ENCODE measurements at regions not wholly inside any gene's neighbourhood (a gene's known extent, or its start where the extent isn't known, plus 50 kb on each side); places are given as distances from the start of the nearest gene placed in this dataset.

- TF ChIP-seq ZNF8 (CRISPR knock-in tag; IDR thresholded peaks at IDR 0.05): no peak
- no peak for TF ChIP-seq ARNTL (CRISPR knock-in tag; IDR thresholded peaks at IDR 0.05; ENCODE audit: borderline replicate concordance, low read depth)
- TF ChIP-seq PATZ1 (CRISPR knock-in tag; IDR thresholded peaks at IDR 0.05; ENCODE audit: borderline replicate concordance): no peak
- TF ChIP-seq CSRNP3 (CRISPR knock-in tag; IDR thresholded peaks at IDR 0.05): no peak
- TF ChIP-seq PPARA (CRISPR knock-in tag; IDR thresholded peaks at IDR 0.05; ENCODE audit: borderline replicate concordance): no peak
- no peak for TF ChIP-seq CREB5 (CRISPR knock-in tag; IDR thresholded peaks at IDR 0.05; ENCODE audit: low read depth)
- no peak for TF ChIP-seq CSDC2 (CRISPR knock-in tag; IDR thresholded peaks at IDR 0.05)
- TF ChIP-seq RARB (CRISPR knock-in tag; IDR thresholded peaks at IDR 0.05): no peak
These were observed 451.1 kb upstream of the KCNMB2 start for GRCh38 chr3:178084938-178085816.

Measured in SK-N-SH treated with all-trans-retinoic acid at 6 μM for 48 hours (cell line).